HCT116 (cell line): ENCODE measurements at regions not wholly inside any gene's neighbourhood (a gene's known extent, or its start where the extent isn't known, plus 50 kb on each side); places are given as distances from the start of the nearest gene placed in this dataset.

Source experiments
- ATAC-seq: fragments of 200-7000 bp; cut with Tn5 transposase; 2 replicates; pipeline ENCODE4 v1.9.1; 2020; ENCODE audit warnings: mild to moderate bottlenecking, moderate library complexity
- BruUV-seq: library from RNA; stranded (reverse); fragments of 400-500 nt; replicated peaks from 2 replicates; lab custom pipeline; 2021; lab: Mats Ljungman, UMichigan
- CTCF ChIA-PET: fragments of 300-600 bp; sonication (Branson Sonifier 250); formaldehyde crosslinking; loops from one replicate; lab custom pipeline; 2021; ENCODE audit warnings: antibody characterized with exemption; lab: Charles Lee
- POLR2A ChIA-PET: fragments of 300-600, 350-600 bp; sonication (Branson Sonifier 250); formaldehyde crosslinking; loops from one replicate; lab custom pipeline; 2021; ENCODE audit warnings: antibody characterized with exemption; lab: Charles Lee
- RAD21 ChIA-PET, 2 experiments: fragments of 300-600 bp; sonication (Branson Sonifier 250); formaldehyde crosslinking; loops; one replicate each; lab custom pipeline; 2023; ENCODE audit warnings: low total read pairs in 2 of 2; ENCODE audit not compliant: uncharacterized antibody in 2 of 2, unreplicated experiment in 2 of 2, low non-redundant PET in 1 of 2; lab: Charles Lee
- DNase-seq: peaks from one replicate; pipeline ENCODE4 v3.0.0-alpha.2; 2010; ENCODE audit warnings: low read depth, low spot score
- H2AFZ ChIP-seq: fragments of 200-600 bp; shearing (Covaris generic), sonication (generic); 2 replicates; pipeline ENCODE4 v1.6.1; 2017; ENCODE audit warnings: low read depth, mixed run types, mixed read lengths, antibody characterized with exemption, low read length; ENCODE audit not compliant: poor library complexity, severe bottlenecking
- H3K27ac ChIP-seq: 2 replicates; pipeline ENCODE4 v1.5.1; 2012; ENCODE audit warnings: low read depth, low read length
- H3K27me3 ChIP-seq: fragments of 200-600 bp; sonication (generic); 2 replicates; pipeline ENCODE4 v1.6.1; 2016; ENCODE audit warnings: mixed run types, low read length, mixed read lengths; ENCODE audit not compliant: insufficient read depth
- H3K36me3 ChIP-seq, 2 experiments: fragments of 200-500 bp in 1 of 2; fragments of 200-600 bp in 1 of 2; sonication (Bioruptor generic) in 1 of 2; sonication (generic) in 1 of 2; 2 replicates each; pipeline versions ENCODE4 v1.5.1 to v1.6.1; 2014 to 2016; ENCODE audit warnings: low read length in 2 of 2, inconsistent platforms in 1 of 2, mixed read lengths in 1 of 2, mixed run types in 1 of 2; ENCODE audit not compliant: insufficient read depth in 2 of 2, control insufficient read depth in 1 of 2
- H3K4me1 ChIP-seq, 2 experiments: fragments of 200-600 bp in 1 of 2; sonication (generic) in 1 of 2; 2 replicates each; pipeline versions ENCODE4 v1.5.1 to v1.6.1; 2012 to 2017; ENCODE audit warnings: low read length in 2 of 2, inconsistent platforms in 1 of 2, mild to moderate bottlenecking in 1 of 2, mixed read lengths in 1 of 2, mixed run types in 1 of 2, moderate library complexity in 1 of 2; ENCODE audit not compliant: insufficient read depth in 2 of 2, control insufficient read depth in 1 of 2
- H3K4me2 ChIP-seq: fragments of 200-600 bp; sonication (generic); 2 replicates; pipeline ENCODE4 v1.6.1; 2017; ENCODE audit warnings: mixed run types, low read length, mixed read lengths
- H3K4me3 ChIP-seq, 2 experiments: fragments of 200-600 bp in 1 of 2; sonication (generic) in 1 of 2; replicated peaks in 1 of 2; 2 replicates each; pipeline ENCODE4 v1.5.1; 2011 to 2016; ENCODE audit warnings: low read length in 2 of 2, control low read depth in 1 of 2, low read depth in 1 of 2, mild to moderate bottlenecking in 1 of 2, mixed read lengths in 1 of 2, mixed run types in 1 of 2
- H3K79me2 ChIP-seq: fragments of 200-600 bp; sonication (generic); 2 replicates; pipeline ENCODE4 v1.6.1; 2017; ENCODE audit warnings: mild to moderate bottlenecking, mixed run types, low read length, moderate library complexity, mixed read lengths; ENCODE audit not compliant: insufficient read depth
- H3K9ac ChIP-seq: fragments of 200-600 bp; sonication (generic); 2 replicates; pipeline ENCODE4 v1.6.1; 2016; ENCODE audit warnings: low read length, mixed read lengths
- H3K9me2 ChIP-seq: fragments of 200-600 bp; sonication (generic), shearing (Covaris generic); 2 replicates; pipeline ENCODE4 v1.6.1; 2017; ENCODE audit warnings: mixed run types, mild to moderate bottlenecking, moderate library complexity; ENCODE audit not compliant: insufficient read depth
- H3K9me3 ChIP-seq, 2 experiments: fragments of 200-500 bp in 1 of 2; fragments of 200-600 bp in 1 of 2; sonication (Bioruptor generic) in 1 of 2; sonication (generic) in 1 of 2; 2 replicates each; pipeline ENCODE4 v1.6.1; 2014 to 2017; ENCODE audit warnings: low read length in 2 of 2, mixed read lengths in 2 of 2, inconsistent platforms in 1 of 2, low read depth in 1 of 2, mild to moderate bottlenecking in 1 of 2, mixed run types in 1 of 2, moderate library complexity in 1 of 2; ENCODE audit not compliant: control insufficient read depth in 1 of 2, insufficient read depth in 1 of 2
- H4K20me1 ChIP-seq: fragments of 200-600 bp; sonication (generic), shearing (Covaris generic); 2 replicates; pipeline ENCODE4 v1.6.1; 2017; ENCODE audit warnings: mixed run types, mild to moderate bottlenecking, moderate library complexity; ENCODE audit not compliant: insufficient read depth
- EGR1 ChIP-seq: IDR thresholded peaks from 2 replicates; pipeline ENCODE4 v1.6.1; 2012; ENCODE audit warnings: low read depth
- ELF1 ChIP-seq: IDR thresholded peaks from 2 replicates; pipeline ENCODE4 v1.6.1; 2012; ENCODE audit warnings: low read depth, borderline replicate concordance
- POLR2A ChIP-seq: IDR thresholded peaks from 2 replicates; pipeline ENCODE4 v1.7.0; 2011; ENCODE audit warnings: borderline replicate concordance; ENCODE audit not compliant: insufficient read depth, insufficient read length; ENCODE audit errors: extremely low read depth
- REST ChIP-seq: IDR thresholded peaks from 2 replicates; pipeline ENCODE4 v1.6.1; 2012; ENCODE audit warnings: low read depth
- SIN3A ChIP-seq: IDR thresholded peaks from 2 replicates; pipeline ENCODE4 v1.6.1; 2012; ENCODE audit warnings: low read depth
- TCF7L2 ChIP-seq: IDR thresholded peaks from 2 replicates; pipeline ENCODE4 v1.7.0; 2011; ENCODE audit warnings: borderline replicate concordance, inconsistent platforms; ENCODE audit not compliant: insufficient read depth, insufficient read length; ENCODE audit errors: extremely low read depth
- ZBTB33 ChIP-seq: IDR thresholded peaks from 2 replicates; pipeline ENCODE4 v1.6.1; 2011; ENCODE audit warnings: mild to moderate bottlenecking, low read length, moderate library complexity; ENCODE audit not compliant: insufficient replicate concordance; ENCODE audit errors: extremely low read depth
- ZNF274 ChIP-seq: fragments of 200-500 bp; sonication (Bioruptor generic); IDR thresholded peaks from 2 replicates; pipeline ENCODE4 v1.6.1; 2014; ENCODE audit warnings: mild to moderate bottlenecking, low read depth, low read length, inconsistent platforms
- intact Hi-C: fragments of 100-400 bp; cut with micrococcal nuclease; formaldehyde crosslinking; loops from 2 replicates; pipeline ENCODE4 v1.10.0; 2022

GRCh38 chr6:3902871-3903648 lies 53.9 kb downstream of the FAM50B start:
- TF ChIP-seq POLR2A (no peak), ZBTB33 (no peak), TCF7L2 (no peak), REST (no peak), SIN3A (no peak), EGR1 (no peak), ZNF274 (no peak), ELF1 (no peak)
- no peak overlapping the region for H3K4me3 ChIP-seq
- H3K4me2 ChIP-seq = no peak overlapping the region
- H3K27me3 ChIP-seq = no peaks in the 10 kb centered on the region
- RAD21 ChIA-PET = no interaction called here
- CTCF ChIA-PET = no interaction called here
- DNase-seq (no peak), ATAC-seq (no peak)
- no peaks in the 10 kb centered on the region for H4K20me1 ChIP-seq
- POLR2A ChIA-PET = interaction anchor here (1.5 kb wide), 1 partner anchor 10 kb away, joined by 3 read pairs; no protein-coding TSS in a partner anchor
- intact Hi-C loops = no loop called here
- no peak overlapping the region for H3K27ac ChIP-seq
- H3K4me1 ChIP-seq = no peaks in the 10 kb centered on the region; a peak in 1 of 4 replicates
- no peak overlapping the region for H3K9ac ChIP-seq
- H3K9me3 ChIP-seq = no peaks in the 10 kb centered on the region
- no peaks in the 10 kb centered on the region for H3K36me3 ChIP-seq
- H3K79me2 ChIP-seq = no peaks in the 10 kb centered on the region
- H3K9me2 ChIP-seq = no peaks in the 10 kb centered on the region
- H2AFZ ChIP-seq = no peak overlapping the region
- no TSS peak for BruUV-seq
